ENCODE measurements at regions not wholly inside any gene's neighbourhood (a gene's known extent, or its start where the extent isn't known, plus 50 kb on each side); places are given as distances from the start of the nearest gene placed in this dataset.

GRCh38 chr1:244221991-244222390 is 170.9 kb downstream of the ZBTB18 start:
- DNase-seq = no peak

DNA sequence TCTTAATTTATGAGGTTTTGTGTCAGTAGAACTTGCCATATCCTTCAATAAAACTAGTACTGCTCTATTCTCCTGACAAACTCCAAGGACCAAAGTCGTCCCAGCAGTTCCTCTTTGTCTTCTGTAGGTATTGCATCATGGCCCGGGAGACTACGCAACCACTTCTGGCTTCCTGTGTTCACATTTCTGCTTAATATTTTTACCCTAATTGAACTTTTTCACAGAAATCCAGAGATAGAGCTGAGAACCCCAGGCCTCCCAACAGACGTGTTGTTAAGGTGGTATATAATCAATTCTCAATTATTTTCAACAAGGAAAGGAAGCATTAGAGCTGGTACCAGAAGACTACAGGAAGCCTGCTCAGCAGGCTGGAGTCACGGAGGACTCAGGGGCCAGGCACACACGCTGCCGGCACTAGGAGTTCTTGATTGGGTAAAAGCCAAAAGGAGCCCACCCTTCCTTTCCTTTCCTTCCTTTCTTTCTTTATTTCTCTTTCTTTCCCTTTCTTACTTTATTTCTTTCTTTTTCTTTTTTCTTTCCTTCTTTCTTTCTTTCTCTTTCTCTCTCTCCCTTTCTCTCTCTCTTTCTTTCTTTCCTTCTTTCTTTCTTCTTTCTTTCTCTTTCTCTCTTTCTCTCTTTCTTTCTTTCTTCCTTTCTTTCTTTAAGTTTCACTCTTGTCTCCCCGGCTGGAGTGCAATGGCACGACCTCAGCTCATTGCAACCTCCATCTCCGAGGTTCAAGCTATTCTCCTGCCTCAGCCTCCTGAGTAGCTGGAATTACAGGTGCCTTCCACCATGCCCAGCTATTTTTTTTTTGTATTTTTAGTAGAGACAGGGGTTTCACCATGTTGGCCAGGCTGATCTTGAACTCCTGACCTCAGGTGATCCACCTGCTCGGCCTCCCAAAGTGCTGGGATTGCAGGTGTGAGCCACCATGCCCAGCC is 173.7 kb downstream of the ZBTB18 start:
- no peak for DNase-seq

DNA sequence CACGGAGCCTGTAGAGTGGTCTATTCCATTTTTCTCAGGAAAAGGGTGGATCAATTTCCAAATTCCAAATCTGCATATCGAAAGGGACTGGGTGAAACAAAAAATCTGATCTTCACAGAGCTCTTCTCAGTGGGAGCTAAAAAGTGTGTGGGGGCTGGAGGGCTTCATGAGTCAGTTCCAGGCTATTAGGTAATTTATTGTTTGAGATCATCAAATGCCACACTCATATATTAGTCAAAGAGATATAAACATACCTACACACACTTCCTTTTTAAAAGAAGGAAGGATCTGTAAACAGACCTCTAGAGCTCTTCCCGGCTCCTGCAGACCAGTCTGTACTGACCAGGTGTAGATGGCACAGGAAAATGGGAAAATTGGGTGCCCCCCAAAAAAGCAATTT is 175.4 kb downstream of the ZBTB18 start:
- DNase-seq = no peak

DNA sequence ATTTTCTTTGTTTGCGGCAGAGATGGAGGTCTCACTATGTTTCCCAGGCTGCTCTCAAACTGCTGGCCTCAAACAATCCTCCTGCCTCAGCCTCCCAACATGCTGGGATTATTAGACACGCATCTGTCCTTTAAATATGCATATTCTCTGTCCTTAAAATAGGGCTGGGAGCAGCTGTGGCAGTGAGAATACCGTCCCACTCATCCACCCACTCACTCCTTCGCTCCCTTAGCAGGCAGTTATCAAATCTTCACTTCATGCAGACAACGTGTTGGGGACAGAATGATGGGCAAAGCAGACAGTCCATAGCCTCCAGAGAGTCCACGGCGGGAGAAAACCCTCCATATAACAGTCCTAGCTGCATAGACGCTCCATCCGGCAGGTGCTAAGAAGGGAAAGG is 179.4 kb downstream of the ZBTB18 start:
- no peak for DNase-seq

- DNase-seq = no peak
These were observed 180.1 kb downstream of the ZBTB18 start for GRCh38 chr1:244231193-244231571.

- peak; percentile 58 for DNase-seq
These were observed 180.7 kb downstream of the ZBTB18 start for GRCh38 chr1:244231572-244232315.

DNA sequence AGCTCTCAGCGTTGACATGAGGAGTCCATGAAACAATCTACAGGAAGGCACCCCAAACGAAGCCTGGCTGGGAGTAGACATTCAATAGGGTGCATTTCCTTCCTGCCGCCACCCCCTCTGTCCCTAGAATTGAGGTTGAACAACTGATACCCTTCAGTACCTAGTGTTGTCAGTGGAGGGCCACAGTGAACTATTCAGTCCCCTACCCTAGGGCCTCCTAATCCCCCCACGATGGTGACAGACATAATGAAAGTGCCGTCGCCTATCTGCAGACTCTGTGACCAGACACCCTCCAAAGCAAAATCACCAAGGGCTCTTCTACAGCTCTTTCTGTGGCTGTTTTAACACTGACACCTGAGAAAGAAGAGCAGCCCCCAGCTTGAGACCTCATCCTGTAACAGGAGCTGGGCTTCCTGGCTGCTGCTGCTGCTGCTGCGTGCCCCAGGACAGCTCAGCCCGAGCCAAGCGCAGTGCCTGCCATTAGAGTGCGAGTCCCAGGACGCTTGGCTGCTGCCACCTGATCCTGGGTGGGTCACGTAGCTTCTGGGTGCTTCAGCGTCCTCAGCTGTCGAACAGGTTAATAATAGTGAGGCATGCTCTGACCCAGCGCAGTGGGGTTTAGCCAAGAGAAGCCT is 183.0 kb downstream of the ZBTB18 start:
- DNase-seq = no peak

GRCh38 chr1:244235157-244235556 is 184.1 kb downstream of the ZBTB18 start:
- DNase-seq = no peak

GRCh38 chr1:244236101-244236500 is 185.0 kb downstream of the ZBTB18 start:
- no peak for DNase-seq

- DNase-seq = no peak
These were observed 185.6 kb downstream of the ZBTB18 start for GRCh38 chr1:244236721-244237120.

- DNase-seq = no peak
These were observed 186.4 kb downstream of the ZBTB18 start for GRCh38 chr1:244237445-244237844.

GRCh38 chr1:244239261-244239770 is 188.2 kb downstream of the ZBTB18 start:
- no peak for DNase-seq

- no peak for DNase-seq
These were observed 190.4 kb downstream of the ZBTB18 start for GRCh38 chr1:244241438-244241837.

DNA sequence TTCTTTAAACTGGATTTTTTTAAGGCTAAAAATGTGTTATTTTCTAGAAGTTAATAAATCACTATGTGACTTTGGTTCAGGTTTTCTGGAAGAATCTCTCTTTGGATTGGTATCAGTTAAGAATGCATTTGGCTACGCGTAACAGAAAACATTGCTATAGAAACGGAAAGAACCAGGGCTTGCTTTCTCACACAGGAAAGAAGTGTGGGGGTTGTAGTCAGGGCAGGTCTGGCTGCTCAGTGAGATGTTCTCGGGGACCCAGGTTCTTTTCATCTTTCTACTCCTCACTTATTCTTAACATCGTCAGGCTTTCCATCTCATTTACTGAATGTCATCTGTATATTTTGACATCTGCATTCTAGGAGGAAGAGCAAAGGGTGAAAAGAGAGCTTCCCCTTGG is 191.4 kb downstream of the ZBTB18 start:
- no peak for DNase-seq

DNA sequence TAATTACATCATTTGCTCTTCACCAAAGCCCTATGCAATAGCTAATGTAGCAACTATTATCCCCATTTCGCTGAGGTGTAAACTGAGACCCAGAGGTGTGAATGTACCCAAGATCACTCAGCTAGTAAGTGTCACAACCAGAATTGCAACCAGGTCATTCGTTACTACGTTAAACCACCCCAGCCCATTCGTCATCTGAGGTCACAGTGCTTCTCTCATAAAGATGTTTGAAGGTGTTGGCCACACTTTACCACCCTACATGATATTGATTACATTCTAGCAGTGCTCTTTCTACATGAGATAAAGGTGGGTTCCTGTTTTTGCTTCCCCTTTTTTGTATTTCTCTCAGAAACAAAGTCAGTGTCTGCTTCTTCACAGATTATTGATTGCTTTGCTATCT is 195.3 kb downstream of the ZBTB18 start:
- no peak for DNase-seq

- DNase-seq = no peak
These were observed 197.3 kb downstream of the ZBTB18 start for GRCh38 chr1:244248426-244248825.

DNA sequence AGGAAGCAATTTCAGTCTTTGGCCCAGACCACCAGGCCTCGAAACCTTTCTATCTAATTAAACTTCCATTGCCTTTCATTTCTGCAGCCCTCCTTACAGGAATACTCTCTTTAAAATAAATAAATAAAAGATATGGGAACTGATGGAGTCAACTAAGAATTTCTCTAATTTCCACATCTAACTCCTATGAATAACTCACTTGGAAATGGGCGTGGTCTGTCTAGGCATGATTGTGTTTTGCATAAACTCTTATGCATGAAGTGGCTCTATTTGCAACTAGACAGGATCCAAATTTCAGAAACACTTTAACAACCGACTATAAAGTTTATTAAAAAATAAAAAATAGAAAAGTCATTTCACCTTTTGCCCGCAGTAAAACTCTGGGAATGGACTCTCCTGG is 199.5 kb downstream of the ADSS2 start:
- no peak for DNase-seq

DNA sequence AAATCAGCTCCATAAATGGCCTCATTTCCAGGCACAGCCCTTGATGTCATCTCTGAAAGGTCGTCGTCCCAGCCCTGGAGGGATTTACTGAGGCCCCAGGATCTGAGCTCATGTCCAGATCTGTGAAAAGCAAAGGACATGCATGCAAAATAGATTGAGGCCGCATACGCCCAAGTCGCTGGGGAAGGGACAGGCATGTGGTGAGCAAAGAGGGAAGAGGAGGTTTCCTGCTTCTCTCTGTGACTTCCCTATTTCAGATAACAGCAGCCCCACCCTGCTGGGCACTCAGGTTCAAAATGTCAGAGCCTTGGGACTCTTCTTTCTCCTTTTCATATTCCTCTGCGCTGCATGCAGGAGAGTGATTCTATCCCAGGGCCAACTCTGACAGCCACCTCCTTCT is 197.2 kb downstream of the ADSS2 start:
- DNase-seq = no peak

DNA sequence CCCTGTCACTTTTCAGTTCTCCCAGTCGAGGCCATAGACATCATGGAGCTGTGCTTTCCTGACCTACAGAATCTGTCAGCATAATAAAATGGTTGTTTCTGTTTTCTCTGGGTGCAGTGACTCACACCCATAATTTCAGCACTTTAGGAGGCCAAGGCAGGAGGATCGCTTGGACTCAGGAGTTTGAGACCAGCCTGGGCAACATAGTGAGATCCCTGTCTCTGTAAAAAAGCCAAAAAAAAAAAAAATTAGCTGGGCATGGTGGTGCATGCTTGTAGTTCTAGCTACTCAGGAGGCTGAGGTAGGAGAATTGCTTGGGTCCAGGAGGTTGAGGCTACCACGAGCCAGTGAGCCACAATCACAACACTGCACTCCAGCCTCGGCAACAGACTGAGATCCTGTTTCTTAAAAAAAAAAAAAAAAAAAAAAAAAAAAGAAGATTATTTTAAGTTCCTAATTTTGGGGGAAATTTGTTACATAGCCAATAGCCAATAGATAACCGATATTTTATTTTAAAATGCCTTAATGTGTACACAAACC is 196.2 kb downstream of the ADSS2 start:
- DNase-seq = no peak

- DNase-seq = no peak
These were observed 195.5 kb downstream of the ADSS2 start for GRCh38 chr1:244256086-244256676.

GRCh38 chr1:244264163-244264562 is 187.5 kb downstream of the ADSS2 start:
- DNase-seq = no peak

DNA sequence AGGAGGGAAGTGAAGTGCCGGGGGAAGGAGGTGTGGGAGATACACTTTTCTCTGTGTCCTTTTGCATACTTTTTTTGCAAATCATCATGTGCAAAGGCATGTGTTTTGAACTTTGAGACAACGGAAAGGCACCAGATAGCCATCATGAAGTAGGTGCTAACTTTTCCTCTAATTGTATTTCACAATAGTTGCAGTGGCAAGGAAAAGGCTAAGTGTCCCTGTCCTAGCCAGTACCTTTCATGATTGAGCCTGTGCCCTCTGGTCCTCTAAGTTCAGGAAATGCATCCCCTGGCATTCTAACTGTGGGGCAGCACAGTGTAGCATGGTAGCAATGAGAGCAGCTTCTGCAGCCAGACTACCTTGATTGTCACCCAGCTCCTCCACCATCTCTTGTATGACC is 186.2 kb downstream of the ADSS2 start:
- no peak for DNase-seq
